WERI-Rb-1 (cell line): ENCODE measurements at regions not wholly inside any gene's neighbourhood (a gene's known extent, or its start where the extent isn't known, plus 50 kb on each side); places are given as distances from the start of the nearest gene placed in this dataset.
"Not testable (repeated sequence)": the region's sequence is repeated elsewhere in the genome, so short reads cannot be mapped to it uniquely, and the experiment has no call there.

ENCODE experiments used
- DNase-seq: peaks from one replicate; pipeline ENCODE4 v3.0.0-alpha.2; 2020
- H3K27ac ChIP-seq: fragments of 250-450 bp; sonication (Bioruptor Pico); 2 replicates; pipeline ENCODE4 v1.5.1; 2020; ENCODE audit warnings: mild to moderate bottlenecking, moderate library complexity
- H3K27me3 ChIP-seq: fragments of 250-450 bp; sonication (Bioruptor Pico); 2 replicates; pipeline ENCODE4 v1.5.1; 2021; ENCODE audit warnings: mild to moderate bottlenecking, low read depth, moderate library complexity; ENCODE audit not compliant: insufficient read depth, severe bottlenecking
- H3K36me3 ChIP-seq: fragments of 250-450 bp; sonication (Bioruptor Pico); 2 replicates; pipeline ENCODE4 v1.5.1; 2020; ENCODE audit warnings: mild to moderate bottlenecking, moderate library complexity
- H3K4me3 ChIP-seq: 2 replicates; pipeline ENCODE4 v1.5.1; 2011; ENCODE audit warnings: low read depth, mild to moderate bottlenecking, control low read depth, low read length
- H3K9me3 ChIP-seq: fragments of 250-450 bp; sonication (Bioruptor Pico); 2 replicates; pipeline ENCODE4 v1.5.1; 2021; ENCODE audit warnings: mild to moderate bottlenecking, moderate library complexity; ENCODE audit not compliant: severe bottlenecking
- CTCF ChIP-seq: IDR thresholded peaks from 2 replicates; pipeline ENCODE4 v1.5.1; 2011; ENCODE audit warnings: low read depth, mild to moderate bottlenecking, control low read depth, inconsistent platforms, low read length

- no peaks in the 10 kb centered on the region for H3K9me3 ChIP-seq
- H3K4me3 ChIP-seq = no peak overlapping the region
- no peaks in the 10 kb centered on the region for H3K36me3 ChIP-seq
- no peak for DNase-seq
- no peaks in the 10 kb centered on the region for H3K27me3 ChIP-seq
- H3K27ac ChIP-seq = no peak overlapping the region
- no peak for TF ChIP-seq CTCF
These were observed 91.3 kb upstream of the COPS8 start for GRCh38 chr2:236994361-236994760.

GRCh38 chr2:236997069-236997715 is 88.5 kb upstream of the COPS8 start:
- Histone ChIP-seq H3K27me3 (no peaks in the 10 kb centered on the region), H3K9me3 (no peaks in the 10 kb centered on the region), H3K4me3 (no peak overlapping the region), H3K36me3 (no peaks in the 10 kb centered on the region), H3K27ac (no peak overlapping the region)
- no peak for DNase-seq
- TF ChIP-seq CTCF = no peak

GRCh38 chr2:236998236-236998635 is 87.5 kb upstream of the COPS8 start:
- TF ChIP-seq CTCF = no peak
- no peak for DNase-seq
- Histone ChIP-seq H3K4me3 (no peak overlapping the region), H3K27me3 (no peaks in the 10 kb centered on the region), H3K27ac (no peak overlapping the region), H3K36me3 (no peaks in the 10 kb centered on the region), H3K9me3 (no peaks in the 10 kb centered on the region)

- no peaks in the 10 kb centered on the region for H3K9me3 ChIP-seq
- no peaks in the 10 kb centered on the region for H3K27me3 ChIP-seq
- H3K4me3 ChIP-seq = no peak overlapping the region
- no peak for DNase-seq
- H3K27ac ChIP-seq = no peak overlapping the region
- TF ChIP-seq CTCF = no peak
- no peaks in the 10 kb centered on the region for H3K36me3 ChIP-seq
These were observed 86.9 kb upstream of the COPS8 start for GRCh38 chr2:236998758-236999157.

GRCh38 chr2:237000481-237000880 is 85.2 kb upstream of the COPS8 start:
- H3K36me3 ChIP-seq = no peaks in the 10 kb centered on the region
- no peak overlapping the region for H3K4me3 ChIP-seq
- DNase-seq = no peak
- H3K27me3 ChIP-seq = no peaks in the 10 kb centered on the region
- no peak for TF ChIP-seq CTCF
- H3K27ac ChIP-seq = no peak overlapping the region
- H3K9me3 ChIP-seq = no peaks in the 10 kb centered on the region

- not testable (repeated sequence) for H3K36me3 ChIP-seq, H3K9me3 ChIP-seq, H3K27me3 ChIP-seq, DNase-seq, H3K4me3 ChIP-seq, H3K27ac ChIP-seq
These were observed 80.3 kb upstream of the COPS8 start for GRCh38 chr2:237005341-237005740.
